Caco-2 (cell line): ENCODE measurements at regions not wholly inside any gene's neighbourhood (a gene's known extent, or its start where the extent isn't known, plus 50 kb on each side); places are given as distances from the start of the nearest gene placed in this dataset.

Experiments
- BruUV-seq: library from RNA; stranded (reverse); fragments of 400-500 nt; replicated peaks from 2 replicates; lab custom pipeline; 2021; lab: Mats Ljungman, UMichigan
- CTCF ChIA-PET: fragments of 300-600 bp; sonication (Branson Sonifier 250); formaldehyde crosslinking; loops from one replicate; lab custom pipeline; 2022; ENCODE audit warnings: antibody characterized with exemption; lab: Charles Lee
- POLR2A ChIA-PET: fragments of 300-600 bp; sonication (Branson Sonifier 250); formaldehyde crosslinking; loops from one replicate; lab custom pipeline; 2022; ENCODE audit warnings: antibody characterized with exemption; lab: Charles Lee
- DNase-seq, 2 experiments: peaks; one replicate each; pipeline versions ENCODE4 v3.0.0 to v3.0.0-alpha.2; 2020 to 2022
- H3K27me3 ChIP-seq: replicated peaks from 2 replicates; pipeline ENCODE4 v1.6.0; 2011; ENCODE audit warnings: low read length; ENCODE audit not compliant: control insufficient read depth, insufficient read depth
- H3K36me3 ChIP-seq: 2 replicates; pipeline ENCODE4 v1.5.1; 2011; ENCODE audit warnings: low read length; ENCODE audit not compliant: control insufficient read depth, insufficient read depth
- H3K4me1 ChIP-seq: fragments of 250-450 bp; sonication (Bioruptor Pico); 2 replicates; pipeline ENCODE4 v1.5.1; 2020; ENCODE audit warnings: mild to moderate bottlenecking
- H3K4me3 ChIP-seq: 2 replicates; pipeline ENCODE4 v1.5.1; 2011; ENCODE audit warnings: low read depth, mild to moderate bottlenecking, control low read depth, low read length
- H3K9me3 ChIP-seq: fragments of 250-450 bp; sonication (Bioruptor Pico); 2 replicates; pipeline ENCODE4 v1.5.1; 2020; ENCODE audit warnings: mild to moderate bottlenecking, moderate library complexity
- H3K27ac Mint-ChIP-seq: one replicate; pipeline ENCODE4 v1.8.0; 2022; ENCODE audit warnings: mixed read lengths; ENCODE audit not compliant: unreplicated experiment
- H3K27me3 Mint-ChIP-seq: one replicate; pipeline ENCODE4 v1.8.0; 2022; ENCODE audit warnings: mixed read lengths; ENCODE audit not compliant: insufficient read depth, unreplicated experiment
- H3K36me3 Mint-ChIP-seq: one replicate; pipeline ENCODE4 v1.8.0; 2022; ENCODE audit warnings: mild to moderate bottlenecking, mixed read lengths; ENCODE audit not compliant: insufficient read depth, unreplicated experiment
- H3K4me1 Mint-ChIP-seq: one replicate; pipeline ENCODE4 v1.8.0; 2022; ENCODE audit warnings: low read depth, mixed read lengths; ENCODE audit not compliant: unreplicated experiment
- H3K4me3 Mint-ChIP-seq: one replicate; pipeline ENCODE4 v1.8.0; 2022; ENCODE audit warnings: mild to moderate bottlenecking, moderate library complexity, mixed read lengths; ENCODE audit not compliant: unreplicated experiment
- H3K9me3 Mint-ChIP-seq: one replicate; pipeline ENCODE4 v1.8.0; 2022; ENCODE audit warnings: mixed read lengths; ENCODE audit not compliant: unreplicated experiment
- CTCF ChIP-seq, 2 experiments: fragments of 200-600 bp in 1 of 2; IDR thresholded peaks; 1 replicate in 1 of 2; 2 replicates in 1 of 2; pipeline versions ENCODE4 v1.5.1 to v1.8.0; 2011 to 2022; ENCODE audit warnings: antibody characterized with exemption in 1 of 2, control low read depth in 1 of 2, inconsistent platforms in 1 of 2, low read depth in 1 of 2, low read length in 1 of 2, mild to moderate bottlenecking in 1 of 2, moderate library complexity in 1 of 2; ENCODE audit not compliant: insufficient read depth in 1 of 2, severe bottlenecking in 1 of 2, unreplicated experiment in 1 of 2
- intact Hi-C: fragments of 100-400 bp; cut with micrococcal nuclease; formaldehyde crosslinking; loops from one replicate; pipeline ENCODE4 v1.10.0; 2022; ENCODE audit not compliant: unreplicated experiment

- peaks cover 6% of the 10 kb centered on the region for H3K36me3 Mint-ChIP-seq
- CTCF ChIA-PET = no interaction called here
Measured at GRCh38 chr9:84587153-84587552, 82.4 kb upstream of the NTRK2 start.

GRCh38 chr9:84589542-84589941 lies 80.0 kb upstream of the NTRK2 start:
- Mint-ChIP-seq H3K4me1 (no peaks in the 10 kb centered on the region), H3K36me3 (no peaks in the 10 kb centered on the region), H3K9me3 (no peaks in the 10 kb centered on the region), H3K4me3 (no peak overlapping the region), H3K27ac (no peak overlapping the region), H3K27me3 (peaks cover 11% of the 10 kb centered on the region)
- ChIA-PET CTCF (no interaction called here), POLR2A (no interaction called here)
- Histone ChIP-seq H3K27me3 (no peaks in the 10 kb centered on the region), H3K9me3 (no peaks in the 10 kb centered on the region), H3K4me3 (no peak overlapping the region), H3K36me3 (no peaks in the 10 kb centered on the region), H3K4me1 (no peaks in the 10 kb centered on the region)
- TF ChIP-seq CTCF (IDR thresholded peaks at IDR 0.05; ENCODE audit: insufficient read depth in 1 of 2, low read depth in 1 of 2, low read length in 1 of 2, severe bottlenecking in 1 of 2, unreplicated experiment in 1 of 2) = no peak
- intact Hi-C loops = no loop called here
- no TSS peak for BruUV-seq
- no peak for DNase-seq

More at GRCh38 chr9:84587153-84587552, 82.4 kb upstream of the NTRK2 start:
- Mint-ChIP-seq H3K4me1 (no peaks in the 10 kb centered on the region), H3K27ac (no peak overlapping the region), H3K27me3 (peaks cover 7% of the 10 kb centered on the region), H3K9me3 (no peaks in the 10 kb centered on the region), H3K4me3 (no peak overlapping the region)
- POLR2A ChIA-PET = no interaction called here
- no peaks in the 10 kb centered on the region for H3K27me3 ChIP-seq
- TF ChIP-seq CTCF (IDR thresholded peaks at IDR 0.05; ENCODE audit: insufficient read depth in 1 of 2, low read depth in 1 of 2, low read length in 1 of 2, severe bottlenecking in 1 of 2, unreplicated experiment in 1 of 2) = no peak
- no peaks in the 10 kb centered on the region for H3K9me3 ChIP-seq
- intact Hi-C loops = no loop called here
- H3K4me3 ChIP-seq = no peak overlapping the region
- no peak for DNase-seq
- no TSS peak for BruUV-seq
- no peaks in the 10 kb centered on the region for H3K36me3 ChIP-seq
- H3K4me1 ChIP-seq = no peaks in the 10 kb centered on the region

GRCh38 chr9:84590706-84591105 lies 78.8 kb upstream of the NTRK2 start:
- no peaks in the 10 kb centered on the region for H3K9me3 ChIP-seq
- no peaks in the 10 kb centered on the region for H3K4me1 ChIP-seq
- Mint-ChIP-seq H3K36me3 (no peaks in the 10 kb centered on the region), H3K4me1 (no peaks in the 10 kb centered on the region), H3K9me3 (no peaks in the 10 kb centered on the region), H3K27ac (no peak overlapping the region), H3K27me3 (peaks cover 12% of the 10 kb centered on the region), H3K4me3 (no peak overlapping the region)
- no peaks in the 10 kb centered on the region for H3K36me3 ChIP-seq
- TF ChIP-seq CTCF (IDR thresholded peaks at IDR 0.05; ENCODE audit: insufficient read depth in 1 of 2, low read depth in 1 of 2, low read length in 1 of 2, severe bottlenecking in 1 of 2, unreplicated experiment in 1 of 2) = no peak
- CTCF ChIA-PET = no interaction called here
- H3K27me3 ChIP-seq = no peaks in the 10 kb centered on the region
- H3K4me3 ChIP-seq = no peak overlapping the region
- intact Hi-C loops = no loop called here
- POLR2A ChIA-PET = no interaction called here
- no TSS peak for BruUV-seq
- no peak for DNase-seq
